ENCODE measurements at regions not wholly inside any gene's neighbourhood (a gene's known extent, or its start where the extent isn't known, plus 50 kb on each side); places are given as distances from the start of the nearest gene placed in this dataset.

- TF ChIP-seq CTCF (optimal IDR thresholded peaks at IDR 0.05 in 1 of 3, IDR thresholded peaks at IDR 0.05 in 1 of 3, conservative IDR thresholded peaks at IDR 0.05 in 1 of 3; ENCODE audit: extremely low read depth in 1 of 3, insufficient read depth in 2 of 3, low read length in 3 of 3) (no peak), EZH2 (IDR thresholded peaks at IDR 0.05; ENCODE audit: low read length) (no peak)
Observed at GRCh38 chr3:157785102-157785826, 282.0 kb upstream of the VEPH1 start.
